Right kidney (tissue), 1 donor: ENCODE measurements at regions not wholly inside any gene's neighbourhood (a gene's known extent, or its start where the extent isn't known, plus 50 kb on each side); places are given as distances from the start of the nearest gene placed in this dataset.
"Not testable (repeated sequence)": the region's sequence is repeated elsewhere in the genome, so short reads cannot be mapped to it uniquely, and the experiment has no call there.

ENCODE experiments used
- DNase-seq: peaks from one replicate; pipeline ENCODE4 v3.0.0-alpha.2; 2016

GRCh38 chr10:131839880-131840787 is 60.7 kb upstream of the PPP2R2D start:
- DNase-seq: not testable (repeated sequence)

DNA sequence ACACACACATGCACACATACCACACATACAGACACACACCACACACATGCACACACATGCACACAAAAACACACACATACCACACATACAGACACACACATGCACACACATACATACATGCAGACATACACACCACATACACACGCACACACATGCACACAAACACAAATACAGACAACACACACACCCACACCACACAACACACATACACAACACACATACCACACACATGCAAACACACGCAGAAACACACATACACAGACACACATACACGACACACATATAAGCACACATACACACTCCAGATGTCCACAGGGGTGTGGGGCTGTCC is 60.1 kb upstream of the PPP2R2D start:
- DNase-seq: no peak

DNA sequence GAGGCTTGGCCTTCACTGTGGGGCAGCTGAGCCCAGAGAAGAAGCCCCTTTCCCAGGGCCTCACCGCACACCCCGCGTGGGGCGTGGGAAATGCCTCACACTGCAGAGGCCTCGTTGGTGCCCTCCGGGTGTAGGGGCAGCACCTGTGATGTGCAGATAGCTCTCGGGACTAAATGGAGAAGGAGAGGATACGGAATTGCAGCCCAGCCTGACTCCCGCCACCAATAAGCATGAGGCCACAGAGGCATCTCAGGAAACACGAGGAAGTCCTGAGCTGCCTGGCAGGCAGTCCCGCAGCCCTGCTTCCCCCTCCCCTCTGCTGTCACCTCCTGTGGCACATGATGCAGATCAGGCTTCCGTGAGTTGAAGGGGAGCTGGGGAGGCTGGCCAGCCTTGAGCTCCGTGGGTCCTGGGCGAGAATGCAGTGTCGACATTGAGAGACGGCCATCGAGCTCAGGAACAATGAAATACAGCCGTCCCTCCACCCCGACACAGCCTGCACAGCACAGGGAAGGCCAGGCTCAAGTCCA is 59.6 kb upstream of the PPP2R2D start:
- no peak for DNase-seq

- no peak for DNase-seq
These were observed 59.1 kb upstream of the PPP2R2D start for GRCh38 chr10:131841661-131842139.

DNA sequence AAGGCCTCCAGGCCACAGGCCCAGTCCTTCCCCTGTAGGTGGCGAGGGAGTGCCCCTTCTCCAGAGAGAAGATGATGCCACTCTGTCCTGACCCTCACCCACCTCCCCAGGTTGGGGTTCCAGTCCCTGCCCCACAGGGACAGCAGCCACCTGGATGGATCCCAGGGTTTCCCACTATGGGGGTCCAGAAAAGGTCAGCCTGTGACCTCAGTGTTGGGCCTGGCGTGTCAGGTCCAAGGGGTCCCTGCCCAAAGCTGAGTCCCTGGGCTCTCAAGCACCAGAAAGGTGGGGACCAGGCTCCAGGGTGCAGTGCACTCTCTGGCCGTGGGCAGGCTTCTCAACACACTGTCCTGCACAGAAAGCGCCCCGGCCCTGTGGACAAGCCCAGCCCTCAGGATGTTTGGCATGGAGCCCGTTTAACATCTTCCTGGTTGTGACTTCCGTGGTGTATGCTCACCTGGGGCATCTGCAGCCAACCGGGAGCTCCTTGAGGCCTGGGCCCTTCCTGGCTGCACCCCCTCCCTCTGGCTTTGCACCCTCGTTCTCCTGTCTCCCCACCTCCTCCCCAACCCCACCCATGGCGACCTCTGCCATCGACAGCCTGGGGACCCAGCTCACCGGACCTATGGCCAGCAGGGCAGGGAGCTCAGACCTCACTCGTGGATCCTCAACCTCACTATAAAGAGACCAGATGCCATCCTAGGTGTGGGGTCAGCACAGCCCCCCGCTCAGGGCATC is 58.3 kb upstream of the PPP2R2D start:
- no peak for DNase-seq

GRCh38 chr10:131843089-131843595 is 57.7 kb upstream of the PPP2R2D start:
- DNase-seq: no peak

GRCh38 chr10:131843881-131844284 is 56.9 kb upstream of the PPP2R2D start:
- no peak for DNase-seq

GRCh38 chr10:131844529-131845084 is 56.2 kb upstream of the PPP2R2D start:
- DNase-seq: no peak

GRCh38 chr10:131845505-131846239 is 55.1 kb upstream of the PPP2R2D start:
- no peak for DNase-seq

DNA sequence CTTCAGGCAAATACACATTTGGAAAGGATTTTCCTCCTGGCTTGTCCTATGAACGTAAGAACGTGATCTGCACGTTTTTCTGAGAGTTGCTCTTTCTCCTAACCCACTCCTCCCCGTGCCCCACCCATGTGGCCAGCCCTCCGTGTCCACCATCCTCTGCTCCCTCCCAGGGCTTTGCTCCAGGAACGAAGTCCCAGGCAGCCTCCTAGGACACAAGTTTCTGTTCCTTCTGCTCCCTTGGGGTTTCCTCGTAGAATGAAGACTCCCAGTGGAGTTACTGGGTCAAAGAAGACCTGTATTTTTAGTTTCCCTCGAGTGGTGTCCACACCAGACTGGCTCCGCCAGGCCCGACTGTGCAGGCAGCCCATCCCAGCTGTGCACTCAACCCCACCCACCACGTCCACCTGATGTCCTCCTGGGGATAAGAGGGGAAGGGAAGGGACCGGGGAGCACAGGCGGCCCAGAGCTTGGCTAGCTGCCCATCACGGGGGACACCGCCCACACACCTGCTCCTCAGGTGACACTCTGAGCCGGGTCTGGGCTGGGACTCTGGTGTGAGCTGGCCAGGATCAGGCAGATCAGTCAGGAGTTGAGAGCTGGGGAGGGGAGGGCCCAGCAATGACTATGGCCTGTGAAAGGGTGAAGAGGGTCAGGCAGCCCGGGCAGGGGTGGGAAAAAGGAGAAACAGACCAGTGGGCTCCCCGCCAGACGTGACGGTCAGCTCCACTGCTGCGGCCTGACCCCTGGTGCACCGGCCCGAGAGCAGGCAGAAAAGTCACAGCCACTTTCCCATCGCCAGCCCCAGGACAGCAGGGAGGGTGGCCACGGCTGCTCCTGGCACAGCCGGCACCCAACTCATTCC is 54.3 kb upstream of the PPP2R2D start:
- no peak for DNase-seq

- no peak for DNase-seq
These were observed 53.5 kb upstream of the PPP2R2D start for GRCh38 chr10:131847241-131847783.

GRCh38 chr10:131848296-131848695 is 52.5 kb upstream of the PPP2R2D start:
- DNase-seq: no peak

- DNase-seq: no peak
These were observed 51.8 kb upstream of the PPP2R2D start for GRCh38 chr10:131848741-131849590.

- DNase-seq: no peak
These were observed 51.0 kb upstream of the PPP2R2D start for GRCh38 chr10:131849591-131850382.

- no peak for DNase-seq
These were observed 50.4 kb upstream of the PPP2R2D start for GRCh38 chr10:131850383-131850870.
